AG10803 (cell line): ENCODE measurements at regions not wholly inside any gene's neighbourhood (a gene's known extent, or its start where the extent isn't known, plus 50 kb on each side); places are given as distances from the start of the nearest gene placed in this dataset.

Source experiments
- DNase-seq: peaks from one replicate; pipeline ENCODE4 v3.0.0; 2010; ENCODE audit warnings: low read depth
- H3K4me3 ChIP-seq: 2 replicates; pipeline ENCODE4 v1.5.1; 2011; ENCODE audit warnings: mild to moderate bottlenecking, low read length, control low read depth
- CTCF ChIP-seq: conservative IDR thresholded peaks from 2 replicates; pipeline ENCODE4 v1.5.1; 2011; ENCODE audit warnings: mild to moderate bottlenecking, low read length, control low read depth, inconsistent platforms

- no peak for TF ChIP-seq CTCF
- no peak overlapping the region for H3K4me3 ChIP-seq
- peak; percentile 17 for DNase-seq
Observed at GRCh38 chr4:54929459-54929858, 195.9 kb downstream of the KDR start.

GRCh38 chr4:54924891-54925290 lies 200.5 kb downstream of the KDR start:
- H3K4me3 ChIP-seq: no peak overlapping the region
- DNase-seq: no peak
- TF ChIP-seq CTCF: no peak

- H3K4me3 ChIP-seq: no peak overlapping the region
- TF ChIP-seq CTCF: no peak
- DNase-seq: no peak
Observed at GRCh38 chr4:54915276-54915675, 210.1 kb downstream of the KDR start.

GRCh38 chr4:54914781-54915180 lies 210.6 kb downstream of the KDR start:
- no peak for TF ChIP-seq CTCF
- DNase-seq: no peak
- H3K4me3 ChIP-seq: no peak overlapping the region

GRCh38 chr4:54913751-54914526 lies 211.5 kb downstream of the KDR start:
- TF ChIP-seq CTCF: no peak
- peak; percentile 29 for DNase-seq

GRCh38 chr4:54912155-54912554 lies 213.2 kb downstream of the KDR start:
- DNase-seq: no peak
- TF ChIP-seq CTCF: no peak
- H3K4me3 ChIP-seq: no peak overlapping the region

More at GRCh38 chr4:54913751-54914526, 211.5 kb downstream of the KDR start:
- no peak overlapping the region for H3K4me3 ChIP-seq

- no peak for TF ChIP-seq CTCF
- no peak for DNase-seq
Observed at GRCh38 chr4:54909961-54910360, 215.4 kb downstream of the KDR start.

More at GRCh38 chr4:54909961-54910360, 215.4 kb downstream of the KDR start:
- H3K4me3 ChIP-seq: no peak overlapping the region
